NB4 (cell line): ENCODE measurements at regions not wholly inside any gene's neighbourhood (a gene's known extent, or its start where the extent isn't known, plus 50 kb on each side); places are given as distances from the start of the nearest gene placed in this dataset.

Source experiments
- DNase-seq: peaks from one replicate; pipeline ENCODE4 v3.0.0; 2010; ENCODE audit warnings: low read depth
- H3K4me3 ChIP-seq: one replicate; pipeline ENCODE4 v1.5.1; 2011; ENCODE audit warnings: mild to moderate bottlenecking, low read depth, low read length, moderate library complexity
- CTCF ChIP-seq: IDR thresholded peaks from one replicate; pipeline ENCODE4 v1.5.1; 2012; ENCODE audit warnings: low read depth, low read length
- MAX ChIP-seq: IDR thresholded peaks from 2 replicates; pipeline ENCODE4 v1.6.1; 2011; ENCODE audit warnings: low read depth, low read length
- MYC ChIP-seq: IDR thresholded peaks from 2 replicates; pipeline ENCODE4 v1.6.1; 2011; ENCODE audit warnings: low read depth, low read length
- POLR2A ChIP-seq: IDR thresholded peaks from 2 replicates; pipeline ENCODE4 v1.6.1; 2011; ENCODE audit warnings: mild to moderate bottlenecking; ENCODE audit not compliant: insufficient read length; ENCODE audit errors: extremely low read depth

GRCh38 chr4:107279733-107280132 is 243.6 kb upstream of the DKK2 start:
- no peak overlapping the region for H3K4me3 ChIP-seq
- no peak for DNase-seq
- TF ChIP-seq MYC (no peak), MAX (no peak), POLR2A (no peak), CTCF (no peak)

GRCh38 chr4:107278791-107279483 is 242.8 kb upstream of the DKK2 start:
- H3K4me3 ChIP-seq, result no peak overlapping the region
- TF ChIP-seq CTCF, result no peak
- TF ChIP-seq MYC, result no peak
- TF ChIP-seq POLR2A, result no peak
- no peak for TF ChIP-seq MAX
- no peak for DNase-seq

- TF ChIP-seq MYC (no peak), CTCF (no peak), POLR2A (no peak), MAX (no peak)
- no peak for DNase-seq
- H3K4me3 ChIP-seq, result no peak overlapping the region
Measured at GRCh38 chr4:107276052-107276451, 239.9 kb upstream of the DKK2 start.

GRCh38 chr4:107275225-107275624 is 239.1 kb upstream of the DKK2 start:
- TF ChIP-seq MAX, result no peak
- DNase-seq, result no peak
- H3K4me3 ChIP-seq, result no peak overlapping the region

- DNase-seq, result no peak
- no peak overlapping the region for H3K4me3 ChIP-seq
- TF ChIP-seq MAX, result no peak
- no peak for TF ChIP-seq MYC
- no peak for TF ChIP-seq CTCF
- no peak for TF ChIP-seq POLR2A
Measured at GRCh38 chr4:107270614-107271013, 234.5 kb upstream of the DKK2 start.

GRCh38 chr4:107269175-107269574 is 233.1 kb upstream of the DKK2 start:
- no peak for DNase-seq
- H3K4me3 ChIP-seq, result no peak overlapping the region
- no peak for TF ChIP-seq CTCF
- no peak for TF ChIP-seq POLR2A
- no peak for TF ChIP-seq MYC
- no peak for TF ChIP-seq MAX
